Vagina (tissue), 2 donors: ENCODE measurements at regions not wholly inside any gene's neighbourhood (a gene's known extent, or its start where the extent isn't known, plus 50 kb on each side); places are given as distances from the start of the nearest gene placed in this dataset.

Source experiments
- DNase-seq, 2 donors: peaks; one replicate each; pipeline ENCODE4 v3.0.0-alpha.2; 2017; ENCODE audit errors: extremely low spot score in 2 of 2
- H3K27ac ChIP-seq: fragments of 200-600 bp; sonication (generic); one replicate; pipeline ENCODE4 v1.5.1; 2019
- H3K27me3 ChIP-seq: fragments of 200-600 bp; sonication (generic); one replicate; pipeline ENCODE4 v1.5.1; 2019
- H3K36me3 ChIP-seq, 2 donors: fragments of 200-600 bp; sonication (generic); one replicate each; pipeline ENCODE4 v1.5.1; 2017 to 2019
- H3K4me1 ChIP-seq: fragments of 200-600 bp; sonication (generic); one replicate; pipeline ENCODE4 v1.5.1; 2019
- H3K4me3 ChIP-seq, 2 donors: fragments of 200-600 bp; sonication (generic); 1 replicate in 1 of 2; 2 replicates in 1 of 2; pipeline ENCODE4 v1.5.1; 2016 to 2019
- H3K9me3 ChIP-seq: fragments of 200-600 bp; sonication (generic); one replicate; pipeline ENCODE4 v1.5.1; 2019
- POLR2A ChIP-seq, 2 donors: fragments of 450-650 bp; IDR thresholded peaks; one replicate each; pipeline ENCODE4 v1.6.1; 2017; ENCODE audit warnings: antibody characterized with exemption in 2 of 2, mild to moderate bottlenecking in 2 of 2, moderate library complexity in 2 of 2
- POLR2AphosphoS5 ChIP-seq, 2 donors: sonication (generic); formaldehyde crosslinking; IDR thresholded peaks; one replicate each; pipeline ENCODE4 v1.9.0; 2017; ENCODE audit warnings: antibody characterized with exemption in 2 of 2, mild to moderate bottlenecking in 2 of 2, low read depth in 1 of 2; ENCODE audit not compliant: insufficient read depth in 1 of 2
- intact Hi-C: fragments of 100-400 bp; cut with DNase I; formaldehyde crosslinking; loops from one replicate; pipeline ENCODE4 v1.15.1; 2023
- TF ChIP-seq, protein P1 (sequence below), 3 experiments: fragments of 450-650 bp in 2 of 3; fragments of 200-600 bp in 1 of 3; sonication (generic) in 1 of 3; IDR thresholded peaks; one replicate each; pipeline ENCODE4 v1.5.1; 2017 to 2019; ENCODE audit warnings: antibody characterized with exemption in 3 of 3, mild to moderate bottlenecking in 2 of 3, moderate library complexity in 2 of 3

DNA sequence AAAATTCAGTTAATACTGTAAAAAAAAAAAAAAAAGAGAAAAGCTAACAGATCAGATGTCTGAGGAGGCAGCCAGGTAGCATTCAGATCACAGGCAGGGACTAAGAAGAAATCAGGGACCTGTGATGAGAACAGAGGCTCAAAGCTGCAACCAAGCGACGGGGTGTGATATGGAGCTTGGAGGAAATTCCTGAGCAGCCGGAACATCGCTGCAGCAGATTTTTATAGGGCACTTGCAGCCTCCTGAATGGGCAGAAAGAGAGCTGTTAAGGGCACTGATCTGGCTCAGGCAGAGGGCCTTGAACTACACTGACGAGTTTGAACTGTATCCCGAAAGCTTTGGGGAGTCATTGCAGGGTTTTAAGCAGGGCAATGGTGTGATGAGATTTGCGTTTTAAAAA, 315.4 kb downstream of the ADGRL2 start:
- Histone ChIP-seq H3K36me3 (no peaks in the 10 kb centered on the region), H3K4me1 (no peaks in the 10 kb centered on the region), H3K9me3 (no peaks in the 10 kb centered on the region), H3K27ac (no peak overlapping the region), H3K27me3 (no peaks in the 10 kb centered on the region), H3K4me3 (no peak overlapping the region)
- DNase-seq, result no peak
- intact Hi-C loops, result no loop called here
- TF ChIP-seq POLR2AphosphoS5 (IDR thresholded peaks at IDR 0.05; ENCODE audit: insufficient read depth in 1 of 2, low read depth in 1 of 2) (no peak), POLR2A (IDR thresholded peaks at IDR 0.05) (no peak)
- TF ChIP-seq, protein P1, sequence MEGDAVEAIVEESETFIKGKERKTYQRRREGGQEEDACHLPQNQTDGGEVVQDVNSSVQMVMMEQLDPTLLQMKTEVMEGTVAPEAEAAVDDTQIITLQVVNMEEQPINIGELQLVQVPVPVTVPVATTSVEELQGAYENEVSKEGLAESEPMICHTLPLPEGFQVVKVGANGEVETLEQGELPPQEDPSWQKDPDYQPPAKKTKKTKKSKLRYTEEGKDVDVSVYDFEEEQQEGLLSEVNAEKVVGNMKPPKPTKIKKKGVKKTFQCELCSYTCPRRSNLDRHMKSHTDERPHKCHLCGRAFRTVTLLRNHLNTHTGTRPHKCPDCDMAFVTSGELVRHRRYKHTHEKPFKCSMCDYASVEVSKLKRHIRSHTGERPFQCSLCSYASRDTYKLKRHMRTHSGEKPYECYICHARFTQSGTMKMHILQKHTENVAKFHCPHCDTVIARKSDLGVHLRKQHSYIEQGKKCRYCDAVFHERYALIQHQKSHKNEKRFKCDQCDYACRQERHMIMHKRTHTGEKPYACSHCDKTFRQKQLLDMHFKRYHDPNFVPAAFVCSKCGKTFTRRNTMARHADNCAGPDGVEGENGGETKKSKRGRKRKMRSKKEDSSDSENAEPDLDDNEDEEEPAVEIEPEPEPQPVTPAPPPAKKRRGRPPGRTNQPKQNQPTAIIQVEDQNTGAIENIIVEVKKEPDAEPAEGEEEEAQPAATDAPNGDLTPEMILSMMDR (IDR thresholded peaks at IDR 0.05), result no peak

DNA sequence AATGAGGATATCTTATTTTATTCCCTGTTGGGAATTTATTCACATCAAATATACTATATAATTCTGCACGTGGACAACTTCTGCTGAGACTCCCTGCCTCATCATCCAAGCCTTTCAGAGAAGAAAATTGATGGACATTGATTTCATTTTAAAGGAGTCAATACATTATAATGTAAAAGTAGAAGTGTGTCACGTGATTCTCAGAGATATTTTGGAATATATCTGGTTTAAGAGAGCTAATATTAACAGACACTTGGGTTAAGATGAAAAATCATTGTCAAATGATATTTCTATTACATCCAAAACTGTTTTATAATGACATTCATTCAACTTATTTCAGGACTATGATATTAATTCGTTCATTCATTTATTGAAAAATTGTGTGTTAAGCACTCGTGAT, 314.2 kb downstream of the ADGRL2 start:
- H3K36me3 ChIP-seq, result no peaks in the 10 kb centered on the region
- no peak for DNase-seq
- no peaks in the 10 kb centered on the region for H3K27me3 ChIP-seq
- no peak overlapping the region for H3K27ac ChIP-seq
- H3K9me3 ChIP-seq, result no peaks in the 10 kb centered on the region
- intact Hi-C loops, result no loop called here
- TF ChIP-seq POLR2AphosphoS5 (IDR thresholded peaks at IDR 0.05; ENCODE audit: insufficient read depth in 1 of 2, low read depth in 1 of 2) (no peak), POLR2A (IDR thresholded peaks at IDR 0.05) (no peak)
- TF ChIP-seq, protein P1 (IDR thresholded peaks at IDR 0.05), result no peak
- H3K4me1 ChIP-seq, result no peaks in the 10 kb centered on the region
- no peak overlapping the region for H3K4me3 ChIP-seq

GRCh38 chr1:82110366-82111254, 309.9 kb downstream of the ADGRL2 start:
- TF ChIP-seq, protein P1 (IDR thresholded peaks at IDR 0.05), result no peak
- TF ChIP-seq POLR2A (IDR thresholded peaks at IDR 0.05) (no peak), POLR2AphosphoS5 (IDR thresholded peaks at IDR 0.05; ENCODE audit: insufficient read depth in 1 of 2, low read depth in 1 of 2) (no peak)
- intact Hi-C loops, result no loop called here
- DNase-seq, result no peak

DNA sequence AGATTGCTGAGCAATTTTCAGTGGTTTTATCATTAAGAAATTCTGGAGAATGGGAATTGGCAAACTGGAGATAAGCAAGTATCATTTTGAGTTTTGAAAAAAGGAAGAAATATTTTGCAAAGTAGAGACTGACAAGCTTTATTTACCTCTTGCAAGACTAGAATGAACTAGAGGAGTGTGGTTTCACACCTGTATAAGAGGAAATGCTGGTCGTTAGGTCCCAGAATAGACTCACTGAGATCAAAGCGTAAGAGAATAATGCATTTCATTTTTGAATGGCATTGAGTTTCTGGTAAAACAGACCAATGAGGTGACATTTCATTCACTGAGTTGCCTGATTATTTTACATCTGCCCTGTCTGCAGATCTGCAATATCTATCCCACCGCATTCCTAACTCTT, 308.1 kb downstream of the ADGRL2 start:
- TF ChIP-seq, protein P1 (IDR thresholded peaks at IDR 0.05), result no peak
- TF ChIP-seq POLR2A (IDR thresholded peaks at IDR 0.05), result no peak
- TF ChIP-seq POLR2AphosphoS5 (IDR thresholded peaks at IDR 0.05; ENCODE audit: insufficient read depth in 1 of 2, low read depth in 1 of 2), result no peak
- no peaks in the 10 kb centered on the region for H3K27me3 ChIP-seq
- no peak overlapping the region for H3K27ac ChIP-seq
- no peak overlapping the region for H3K4me3 ChIP-seq
- DNase-seq, result no peak
- no peaks in the 10 kb centered on the region for H3K9me3 ChIP-seq
- no peaks in the 10 kb centered on the region for H3K36me3 ChIP-seq
- H3K4me1 ChIP-seq, result no peaks in the 10 kb centered on the region
- intact Hi-C loops, result no loop called here

More at GRCh38 chr1:82110366-82111254, 309.9 kb downstream of the ADGRL2 start:
- H3K4me1 ChIP-seq, result no peaks in the 10 kb centered on the region
- H3K27me3 ChIP-seq, result no peaks in the 10 kb centered on the region
- no peak overlapping the region for H3K4me3 ChIP-seq
- H3K36me3 ChIP-seq, result no peaks in the 10 kb centered on the region
- no peaks in the 10 kb centered on the region for H3K9me3 ChIP-seq
- H3K27ac ChIP-seq, result no peak overlapping the region

- no peaks in the 10 kb centered on the region for H3K36me3 ChIP-seq
- H3K9me3 ChIP-seq, result no peaks in the 10 kb centered on the region
- no peak overlapping the region for H3K27ac ChIP-seq
- intact Hi-C loops, result no loop called here
- H3K4me3 ChIP-seq, result no peak overlapping the region
- DNase-seq, result no peak
- TF ChIP-seq POLR2AphosphoS5 (IDR thresholded peaks at IDR 0.05; ENCODE audit: insufficient read depth in 1 of 2, low read depth in 1 of 2) (no peak), POLR2A (IDR thresholded peaks at IDR 0.05) (no peak)
- TF ChIP-seq, protein P1 (IDR thresholded peaks at IDR 0.05), result no peak
- H3K4me1 ChIP-seq, result no peaks in the 10 kb centered on the region
- H3K27me3 ChIP-seq, result no peaks in the 10 kb centered on the region
Observed at GRCh38 chr1:82106672-82107071, 305.9 kb downstream of the ADGRL2 start.
